DOHH2 (cell line): ENCODE measurements at regions not wholly inside any gene's neighbourhood (a gene's known extent, or its start where the extent isn't known, plus 50 kb on each side); places are given as distances from the start of the nearest gene placed in this dataset.

ENCODE experiments used
- EZH2phosphoT487 ChIP-seq: fragments of 200-600 bp; sonication (generic); IDR thresholded peaks from 2 replicates; pipeline ENCODE4 v1.6.1; 2017; ENCODE audit warnings: borderline replicate concordance, mild to moderate bottlenecking, antibody characterized with exemption, low read length, moderate library complexity, mixed read lengths
- TF ChIP-seq, protein P1 (sequence below): fragments of 200-600 bp; sonication (generic); IDR thresholded peaks from one replicate; pipeline ENCODE4 v1.5.1; 2014; ENCODE audit warnings: antibody characterized with exemption, mild to moderate bottlenecking, low read depth, low read length; ENCODE audit not compliant: poor library complexity, severe bottlenecking

- TF ChIP-seq, protein P1, sequence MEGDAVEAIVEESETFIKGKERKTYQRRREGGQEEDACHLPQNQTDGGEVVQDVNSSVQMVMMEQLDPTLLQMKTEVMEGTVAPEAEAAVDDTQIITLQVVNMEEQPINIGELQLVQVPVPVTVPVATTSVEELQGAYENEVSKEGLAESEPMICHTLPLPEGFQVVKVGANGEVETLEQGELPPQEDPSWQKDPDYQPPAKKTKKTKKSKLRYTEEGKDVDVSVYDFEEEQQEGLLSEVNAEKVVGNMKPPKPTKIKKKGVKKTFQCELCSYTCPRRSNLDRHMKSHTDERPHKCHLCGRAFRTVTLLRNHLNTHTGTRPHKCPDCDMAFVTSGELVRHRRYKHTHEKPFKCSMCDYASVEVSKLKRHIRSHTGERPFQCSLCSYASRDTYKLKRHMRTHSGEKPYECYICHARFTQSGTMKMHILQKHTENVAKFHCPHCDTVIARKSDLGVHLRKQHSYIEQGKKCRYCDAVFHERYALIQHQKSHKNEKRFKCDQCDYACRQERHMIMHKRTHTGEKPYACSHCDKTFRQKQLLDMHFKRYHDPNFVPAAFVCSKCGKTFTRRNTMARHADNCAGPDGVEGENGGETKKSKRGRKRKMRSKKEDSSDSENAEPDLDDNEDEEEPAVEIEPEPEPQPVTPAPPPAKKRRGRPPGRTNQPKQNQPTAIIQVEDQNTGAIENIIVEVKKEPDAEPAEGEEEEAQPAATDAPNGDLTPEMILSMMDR = no peak
- no peak for TF ChIP-seq EZH2phosphoT487
These were observed 473.9 kb upstream of the FZD8 start for GRCh38 chr10:36116040-36116439.
